Esophagus muscularis mucosa (tissue), 4 donors: ENCODE measurements at regions not wholly inside any gene's neighbourhood (a gene's known extent, or its start where the extent isn't known, plus 50 kb on each side); places are given as distances from the start of the nearest gene placed in this dataset.

ENCODE experiments used
- EP300 ChIP-seq: sonication (generic); formaldehyde crosslinking; IDR thresholded peaks from one replicate; pipeline ENCODE4 v1.6.1; 2017; ENCODE audit warnings: antibody characterized with exemption
- POLR2A ChIP-seq: fragments of 450-650 bp; IDR thresholded peaks from one replicate; pipeline ENCODE4 v1.6.1; 2017; ENCODE audit warnings: antibody characterized with exemption, moderate library complexity, mild to moderate bottlenecking, low read depth
- TF ChIP-seq, protein P1 (sequence below), 3 experiments: fragments of 200-600 bp in 2 of 3; fragments of 450-650 bp in 1 of 3; sonication (generic) in 2 of 3; IDR thresholded peaks; one replicate each; pipeline ENCODE4 v1.5.1; 2017 to 2019; ENCODE audit warnings: antibody characterized with exemption in 3 of 3, mild to moderate bottlenecking in 2 of 3, moderate library complexity in 1 of 3

DNA sequence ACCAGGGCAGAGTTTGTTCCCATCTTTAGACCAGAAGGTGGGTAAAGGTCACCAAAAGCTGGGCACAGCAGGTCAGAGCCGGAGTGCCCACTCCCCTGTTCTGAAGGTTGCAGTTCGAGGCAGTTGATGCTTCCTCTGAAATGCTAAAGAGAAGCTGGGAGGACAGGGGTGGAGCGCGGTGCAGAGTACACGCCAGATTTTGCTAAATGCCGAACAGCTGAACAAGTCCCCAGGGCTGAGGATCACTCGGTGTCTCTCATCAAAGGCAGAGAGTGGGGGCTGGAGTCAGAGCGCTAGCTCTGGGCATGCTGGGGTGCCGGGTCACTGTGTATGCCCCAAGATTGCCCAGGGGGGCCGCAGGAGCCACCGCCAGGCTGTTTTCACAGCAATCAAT, 197.0 kb downstream of the BCOR start:
- TF ChIP-seq EP300, result no peak
- TF ChIP-seq, protein P1, sequence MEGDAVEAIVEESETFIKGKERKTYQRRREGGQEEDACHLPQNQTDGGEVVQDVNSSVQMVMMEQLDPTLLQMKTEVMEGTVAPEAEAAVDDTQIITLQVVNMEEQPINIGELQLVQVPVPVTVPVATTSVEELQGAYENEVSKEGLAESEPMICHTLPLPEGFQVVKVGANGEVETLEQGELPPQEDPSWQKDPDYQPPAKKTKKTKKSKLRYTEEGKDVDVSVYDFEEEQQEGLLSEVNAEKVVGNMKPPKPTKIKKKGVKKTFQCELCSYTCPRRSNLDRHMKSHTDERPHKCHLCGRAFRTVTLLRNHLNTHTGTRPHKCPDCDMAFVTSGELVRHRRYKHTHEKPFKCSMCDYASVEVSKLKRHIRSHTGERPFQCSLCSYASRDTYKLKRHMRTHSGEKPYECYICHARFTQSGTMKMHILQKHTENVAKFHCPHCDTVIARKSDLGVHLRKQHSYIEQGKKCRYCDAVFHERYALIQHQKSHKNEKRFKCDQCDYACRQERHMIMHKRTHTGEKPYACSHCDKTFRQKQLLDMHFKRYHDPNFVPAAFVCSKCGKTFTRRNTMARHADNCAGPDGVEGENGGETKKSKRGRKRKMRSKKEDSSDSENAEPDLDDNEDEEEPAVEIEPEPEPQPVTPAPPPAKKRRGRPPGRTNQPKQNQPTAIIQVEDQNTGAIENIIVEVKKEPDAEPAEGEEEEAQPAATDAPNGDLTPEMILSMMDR (IDR thresholded peaks at IDR 0.05), result no peak
- no peak for TF ChIP-seq POLR2A
